NCI-H2227 treated with DMSO at 0.1 percent for 48 hours (cell line): ENCODE measurements at regions not wholly inside any gene's neighbourhood (a gene's known extent, or its start where the extent isn't known, plus 50 kb on each side); places are given as distances from the start of the nearest gene placed in this dataset.
"Not testable (repeated sequence)": the region's sequence is repeated elsewhere in the genome, so short reads cannot be mapped to it uniquely, and the experiment has no call there.

ENCODE experiments used
- DNase-seq: peaks from one replicate; lab custom pipeline; 2025; lab: John Stamatoyannopoulos, UW

DNA sequence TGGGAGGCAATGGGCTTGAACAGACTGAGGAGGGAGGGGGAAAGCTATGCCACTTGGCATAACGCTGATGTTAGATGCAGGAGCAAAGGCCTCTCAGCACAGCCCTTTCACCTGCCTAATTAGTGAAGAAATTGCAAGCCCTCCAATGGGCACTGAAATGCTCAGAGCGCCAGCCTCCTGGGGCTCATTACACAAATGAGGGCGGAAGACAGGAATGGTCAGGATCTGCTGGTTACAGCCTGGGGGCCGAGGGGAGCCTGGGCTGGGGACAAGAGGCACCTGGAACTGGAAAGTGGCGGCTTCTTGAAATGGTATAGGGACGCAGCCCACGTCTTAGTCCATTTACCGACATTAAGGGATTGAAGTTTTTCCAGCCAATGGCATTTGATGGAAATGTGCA, 50.2 kb upstream of the PLET1 start:
- no peak for DNase-seq

DNA sequence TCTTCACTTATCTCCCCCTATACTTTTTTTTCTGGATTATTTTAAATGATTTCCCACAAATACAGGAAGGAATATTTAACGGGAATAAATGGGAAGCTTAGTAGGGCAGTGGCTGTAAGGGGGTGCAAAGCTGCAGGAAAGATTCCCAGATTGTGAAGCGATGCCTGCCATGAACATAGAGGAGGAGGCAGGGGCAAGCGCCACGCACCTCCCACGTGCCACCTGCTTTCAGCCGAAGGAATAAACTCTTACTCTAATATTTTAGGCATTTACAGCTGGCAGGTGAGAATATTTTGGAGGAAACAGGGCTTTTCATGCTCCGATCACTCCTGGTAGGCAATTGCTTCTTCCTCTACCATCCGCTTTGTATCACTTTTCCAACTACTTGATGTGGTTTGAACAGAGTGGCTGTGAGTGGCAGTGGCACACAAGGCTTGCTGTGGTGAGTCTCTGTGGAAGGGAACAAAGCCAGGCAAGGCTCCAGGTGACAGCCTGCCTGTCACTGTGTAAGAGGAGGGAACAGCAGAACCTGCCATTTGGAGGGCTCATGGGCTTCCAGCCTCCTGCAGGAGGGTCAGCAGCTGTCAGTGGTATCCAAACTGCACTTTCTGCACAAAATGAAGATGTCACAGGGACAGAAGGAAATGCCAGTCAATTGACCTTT, 54.5 kb upstream of the PLET1 start:
- DNase-seq: no peak

DNA sequence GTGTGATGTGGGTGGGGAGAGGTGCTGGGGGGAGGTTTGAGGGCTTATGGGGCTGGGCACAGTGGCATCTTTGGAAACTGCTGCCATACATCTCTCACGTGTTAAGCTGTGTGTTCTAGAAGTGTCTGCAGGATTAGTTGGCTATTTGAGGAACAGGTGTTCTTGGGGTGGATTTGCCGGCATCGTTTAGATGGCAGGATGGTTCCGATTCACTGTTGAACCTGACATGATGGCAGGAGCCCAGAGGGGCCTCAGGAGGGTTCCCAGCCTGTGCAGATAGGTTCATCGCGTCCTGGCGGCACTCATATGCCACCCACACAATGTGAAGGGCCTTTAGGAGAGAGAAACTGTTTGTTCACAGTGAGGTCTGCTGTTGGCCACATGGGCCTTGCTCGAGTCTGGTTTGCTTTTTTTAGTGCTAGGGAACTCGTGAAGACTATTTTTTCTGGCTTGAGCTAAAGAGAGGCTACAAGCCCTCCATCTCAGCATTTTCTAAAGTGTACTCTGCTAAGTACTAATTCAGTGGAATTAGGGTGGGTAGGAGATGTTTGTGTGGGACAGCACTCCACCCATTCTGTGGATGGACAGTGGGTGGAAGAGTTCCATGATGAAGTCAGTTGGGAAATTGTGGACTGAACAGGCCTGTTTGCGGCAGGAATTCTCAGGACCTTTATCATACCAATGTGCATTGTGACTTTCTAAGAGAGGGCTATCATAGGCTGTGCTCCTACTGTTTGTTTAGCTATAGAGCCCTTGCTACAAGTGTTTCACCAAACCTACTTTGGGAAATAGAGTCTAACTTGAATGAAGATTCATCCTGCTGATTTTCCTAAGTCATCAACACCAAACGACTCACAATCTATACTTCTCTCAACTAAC, 55.4 kb upstream of the PLET1 start:
- no peak for DNase-seq

DNA sequence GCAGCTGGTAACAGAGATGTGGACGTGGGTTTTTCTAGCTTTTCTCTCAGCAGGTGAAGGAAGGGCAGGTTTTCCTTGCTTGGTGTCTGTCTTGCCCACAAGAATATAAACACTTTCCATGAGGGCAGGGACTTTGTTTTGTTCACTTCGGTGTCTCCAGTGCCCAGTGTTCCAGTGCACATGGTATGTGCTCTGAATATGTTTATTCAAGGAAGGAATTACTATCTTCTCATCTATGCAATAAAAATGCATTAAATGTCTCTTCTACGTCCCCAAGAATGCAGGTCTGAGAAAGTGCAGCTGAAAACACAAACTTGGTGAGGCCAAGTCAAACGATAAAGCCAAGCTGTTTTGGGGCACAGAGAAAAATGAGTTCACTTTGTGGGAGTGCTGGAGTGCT, 56.3 kb upstream of the PLET1 start:
- DNase-seq: no peak

DNA sequence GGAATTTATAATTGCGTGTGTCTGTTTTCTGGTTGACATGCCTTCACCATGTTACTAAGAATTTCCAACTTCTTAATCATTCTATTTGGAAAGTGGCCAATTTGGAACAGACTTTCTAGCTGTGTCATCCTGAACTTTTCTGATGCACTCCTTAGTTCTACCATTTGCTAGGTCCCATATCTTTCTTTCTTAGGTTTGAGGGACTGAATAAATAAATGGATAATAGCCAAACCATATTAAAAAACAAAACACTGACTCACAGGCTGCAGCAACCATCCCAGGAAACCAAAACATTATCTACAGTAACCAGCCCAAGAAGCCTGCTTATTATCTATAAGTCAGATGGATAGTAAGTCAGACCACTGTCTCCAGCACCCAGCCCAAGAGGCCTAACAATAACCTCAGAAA, 57.5 kb upstream of the PLET1 start:
- DNase-seq: no peak

DNA sequence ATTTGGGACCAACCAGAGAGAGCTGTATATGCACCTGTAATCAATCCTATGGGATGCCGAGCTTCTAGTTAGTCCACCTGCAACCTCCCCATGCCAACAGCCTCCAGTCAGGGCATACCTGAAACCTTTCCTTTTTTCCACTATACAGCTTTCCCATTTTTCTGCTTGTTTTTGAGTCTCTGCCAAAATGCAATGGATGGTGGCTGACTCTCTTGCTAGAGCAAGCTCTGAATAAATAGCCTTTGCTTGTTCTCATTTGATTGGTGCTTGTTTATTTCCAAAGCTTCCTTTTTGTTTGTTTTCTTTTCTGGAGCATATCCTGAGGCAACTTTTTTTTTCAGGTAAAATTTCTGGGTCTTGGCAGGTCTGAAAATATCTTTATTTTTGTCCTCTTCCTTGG, 58.0 kb upstream of the PLET1 start:
- no peak for DNase-seq

DNA sequence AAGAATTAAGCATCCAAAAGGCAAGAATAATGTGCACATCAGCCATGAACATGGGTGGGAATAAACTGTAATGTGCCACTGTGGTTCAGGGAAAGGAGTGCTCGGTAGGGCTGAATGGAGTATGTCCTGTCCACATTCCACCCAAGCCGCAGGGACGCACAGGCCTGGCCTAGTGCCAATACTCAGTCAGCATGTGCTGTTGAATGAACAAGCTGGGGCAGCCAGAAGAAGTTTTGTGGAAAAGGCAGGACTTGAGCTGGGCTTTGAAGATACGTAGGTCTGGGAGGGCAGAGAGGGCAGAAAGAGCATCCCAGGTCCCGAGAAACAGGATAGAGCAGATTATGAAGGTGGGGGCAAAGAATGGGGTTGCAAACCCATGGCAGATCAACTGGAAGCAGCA, 60.0 kb upstream of the PLET1 start:
- no peak for DNase-seq

DNA sequence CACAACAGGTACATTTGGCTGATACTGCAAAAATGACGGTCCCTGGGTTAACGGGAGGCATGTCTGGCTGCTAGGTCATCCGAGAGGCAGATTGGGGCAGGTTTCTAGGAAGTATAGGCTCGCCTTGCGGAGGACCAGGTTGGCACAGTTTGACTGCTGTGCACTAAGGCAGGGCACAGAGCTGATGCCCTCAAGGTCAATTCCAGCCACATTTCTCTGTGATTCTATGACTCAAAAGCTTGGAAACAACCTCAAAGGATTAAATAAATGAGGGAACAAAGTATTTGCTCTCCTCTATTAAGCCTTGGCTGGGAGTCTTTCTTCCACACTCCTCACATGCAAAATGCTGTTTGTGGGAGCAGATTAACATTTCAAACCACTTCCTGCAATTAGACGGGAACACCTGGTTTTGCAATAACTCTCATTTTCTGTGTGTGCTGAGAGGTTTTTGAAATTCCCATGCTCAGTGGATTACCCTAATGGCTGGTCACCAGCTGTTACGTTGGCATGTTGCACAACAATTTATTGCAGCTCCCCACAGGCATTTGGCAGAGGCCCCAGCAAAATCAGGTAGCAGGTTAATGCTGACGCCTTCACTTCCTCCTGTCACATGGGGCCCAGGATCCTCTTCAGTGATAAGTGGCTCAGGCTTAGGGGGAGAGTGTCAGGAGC, 61.0 kb upstream of the PLET1 start:
- peak; percentile 41 for DNase-seq

DNA sequence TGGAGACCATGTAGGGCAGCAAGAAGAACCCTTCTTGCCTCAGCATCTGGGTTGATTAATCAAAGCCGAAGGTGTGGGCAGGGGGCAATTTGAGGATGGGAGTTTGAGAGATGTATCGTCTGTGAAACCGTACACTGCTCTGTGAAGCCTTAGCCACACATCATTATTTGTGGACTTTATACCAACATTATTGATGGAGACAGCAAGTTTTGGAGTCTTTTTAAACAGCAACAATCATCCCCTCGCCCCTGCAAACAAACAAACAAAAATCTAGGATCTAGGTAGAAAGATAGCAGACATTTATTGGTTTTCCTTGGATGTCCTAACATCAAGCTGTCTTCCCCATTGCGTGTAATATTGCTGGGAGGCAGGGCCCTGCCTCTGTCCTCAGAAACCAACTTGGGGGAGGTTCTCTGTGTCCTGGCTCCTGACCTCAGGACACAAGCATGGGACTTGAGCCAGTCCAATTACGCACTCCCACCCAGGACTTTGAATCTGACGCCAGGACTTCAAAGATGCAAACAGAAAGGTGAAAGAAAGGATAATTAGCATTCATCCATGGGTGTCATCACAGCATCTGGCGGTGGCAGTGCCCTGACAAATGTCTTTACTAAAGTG, 61.6 kb upstream of the PLET1 start:
- no peak for DNase-seq

DNA sequence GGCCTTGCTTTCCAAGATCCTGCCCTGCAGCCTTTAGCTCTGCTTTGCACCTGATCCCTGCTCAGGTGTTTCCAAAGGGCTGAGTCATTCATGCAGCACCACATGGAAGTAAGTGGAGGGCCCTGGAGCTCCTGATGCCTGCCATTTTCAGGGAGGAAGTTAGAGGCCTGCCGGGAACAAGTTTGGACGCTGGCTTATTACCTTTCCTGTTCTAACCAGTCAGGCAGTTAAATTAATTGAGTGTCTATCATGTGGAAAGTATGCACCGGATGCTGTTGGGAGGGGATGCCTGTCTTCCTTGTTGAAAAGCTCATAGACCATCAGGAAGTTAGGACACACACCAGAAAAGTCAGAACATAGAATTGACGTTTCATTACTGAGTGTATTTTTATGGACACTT, 73.7 kb upstream of the PLET1 start:
- no peak for DNase-seq

DNA sequence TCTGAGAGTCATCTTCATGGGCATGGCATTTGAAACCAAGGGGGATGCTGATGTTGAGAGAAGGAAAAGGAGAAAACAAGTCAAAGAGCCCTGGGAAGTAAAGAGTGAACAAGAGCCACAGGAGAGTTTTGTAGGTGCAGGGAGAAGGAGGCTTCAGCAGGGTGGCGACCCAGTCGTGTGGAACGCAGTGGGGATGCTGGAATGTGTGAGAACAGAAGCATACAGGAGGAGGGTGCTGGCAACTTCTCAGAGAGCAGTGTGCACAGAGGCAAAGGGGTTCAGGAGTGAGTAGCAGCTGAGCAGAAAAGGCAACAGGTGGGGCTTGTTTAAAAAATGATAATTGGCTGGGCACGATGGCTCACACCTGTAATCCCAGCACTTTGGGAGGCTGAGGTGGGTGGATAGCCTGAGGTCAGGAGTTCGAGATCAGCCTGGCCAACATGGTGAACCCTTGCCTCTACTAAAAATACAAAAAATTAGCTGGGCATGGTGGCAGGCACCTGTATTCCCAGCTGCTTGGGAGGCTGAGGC, 75.8 kb upstream of the PLET1 start:
- no peak for DNase-seq

DNA sequence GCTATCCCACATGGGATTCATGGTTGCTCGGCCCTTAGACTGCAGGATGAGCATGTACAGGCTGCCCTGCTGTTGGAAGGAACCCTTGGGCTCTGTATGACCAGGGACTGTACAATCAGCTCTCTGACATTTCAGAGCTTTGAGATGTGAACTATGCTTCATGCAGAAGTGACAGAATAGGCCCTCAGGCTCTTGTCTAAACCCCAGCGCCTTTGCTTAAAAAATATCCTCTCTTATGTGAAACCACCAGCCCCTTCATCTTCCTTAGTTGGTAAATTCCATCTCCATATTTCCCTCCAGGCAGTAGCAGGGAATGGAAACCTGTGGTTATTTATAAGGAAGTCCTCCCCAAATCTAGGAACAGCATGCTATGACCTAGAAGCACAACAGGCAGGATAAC, 78.9 kb upstream of the PLET1 start:
- DNase-seq: no peak

DNA sequence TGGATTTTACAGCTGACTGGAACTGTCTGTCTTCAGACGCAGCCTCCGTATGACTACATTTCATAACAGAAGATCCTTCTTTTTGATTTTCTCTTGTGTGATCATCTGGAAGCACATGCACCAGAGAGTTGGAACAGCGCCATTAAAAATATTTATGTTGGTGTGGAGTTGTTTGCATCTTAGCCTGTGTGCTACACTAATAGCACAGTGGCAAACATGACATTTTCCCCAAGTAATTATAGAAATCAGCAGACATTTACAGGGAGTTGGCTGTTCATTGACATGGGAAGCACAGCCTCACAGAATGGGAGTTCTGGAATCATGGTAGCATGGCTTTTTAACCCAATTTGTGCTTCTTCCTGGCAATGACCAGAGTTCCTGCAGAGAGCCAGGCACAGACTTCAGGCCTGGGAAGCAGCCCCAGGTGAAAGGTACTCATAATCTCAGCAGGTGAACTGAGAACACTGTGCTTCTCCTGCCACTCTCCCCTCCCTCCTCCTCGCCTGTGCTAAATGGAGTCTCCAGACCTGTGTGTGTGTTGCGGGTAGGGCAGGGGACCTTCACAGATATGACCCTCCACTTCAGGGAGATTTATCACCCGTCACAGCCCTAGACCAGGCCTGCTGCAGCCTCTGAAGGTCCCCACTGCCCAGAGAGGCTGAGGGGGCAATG, 82.8 kb upstream of the PLET1 start:
- DNase-seq: peak; percentile 26

DNA sequence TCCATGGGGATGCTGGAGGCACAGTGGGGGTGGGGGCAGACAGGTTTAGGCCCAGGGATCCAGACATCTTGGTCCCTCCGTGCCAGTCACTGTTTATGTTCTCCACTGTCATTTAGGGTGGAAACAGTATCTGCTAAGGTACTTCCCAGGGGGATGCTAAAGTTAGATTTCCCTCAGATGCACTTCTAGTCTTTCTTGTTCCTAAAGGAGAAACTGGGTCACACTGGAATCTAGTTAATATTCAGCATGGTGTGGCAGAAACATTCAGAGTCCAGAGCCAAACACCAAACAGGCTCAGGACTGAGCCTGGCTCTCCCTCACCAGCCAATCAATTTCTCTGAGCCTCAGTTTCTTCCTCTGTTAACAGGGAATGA, 83.4 kb upstream of the PLET1 start:
- DNase-seq: no peak

DNA sequence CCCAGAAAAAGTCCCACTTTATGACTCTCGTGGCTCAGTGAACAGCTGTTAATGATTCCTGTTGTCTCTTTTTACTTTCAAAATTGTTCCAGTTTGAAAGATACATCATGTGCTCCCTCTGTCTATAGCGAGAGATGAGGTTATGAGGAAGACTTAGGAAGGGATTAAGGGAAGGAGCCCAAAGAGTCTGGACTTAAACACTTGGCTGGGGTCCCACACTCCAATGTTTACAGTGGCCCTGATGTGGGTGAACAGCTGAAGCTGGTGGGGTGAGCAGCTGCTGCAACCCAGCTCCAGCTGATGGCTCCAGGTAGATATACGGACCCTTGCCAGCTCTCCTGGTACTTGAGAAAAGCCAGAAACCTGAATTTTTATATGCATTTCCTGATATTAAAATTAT, 84.5 kb upstream of the PLET1 start:
- no peak for DNase-seq

DNA sequence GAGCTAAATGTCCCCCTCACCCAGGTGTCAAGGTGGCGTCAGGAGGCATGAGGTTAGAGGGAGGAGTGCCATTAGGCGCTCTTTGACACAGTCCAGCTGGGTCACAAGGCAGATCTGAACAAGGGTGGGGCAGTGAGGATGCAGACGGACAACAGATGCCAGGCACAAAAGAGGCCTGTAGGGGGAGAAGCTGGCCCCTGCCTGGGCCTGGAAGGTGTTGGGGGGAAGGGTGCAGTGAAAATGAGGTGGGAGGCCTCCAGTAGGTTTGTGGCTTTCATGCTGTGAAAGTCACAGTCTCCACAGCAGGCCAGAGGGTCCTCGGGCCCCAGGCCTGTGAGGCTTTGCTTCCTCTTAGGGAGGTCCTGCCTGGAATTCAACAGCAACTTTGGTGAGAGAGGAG, 85.0 kb upstream of the PLET1 start:
- DNase-seq: no peak

DNA sequence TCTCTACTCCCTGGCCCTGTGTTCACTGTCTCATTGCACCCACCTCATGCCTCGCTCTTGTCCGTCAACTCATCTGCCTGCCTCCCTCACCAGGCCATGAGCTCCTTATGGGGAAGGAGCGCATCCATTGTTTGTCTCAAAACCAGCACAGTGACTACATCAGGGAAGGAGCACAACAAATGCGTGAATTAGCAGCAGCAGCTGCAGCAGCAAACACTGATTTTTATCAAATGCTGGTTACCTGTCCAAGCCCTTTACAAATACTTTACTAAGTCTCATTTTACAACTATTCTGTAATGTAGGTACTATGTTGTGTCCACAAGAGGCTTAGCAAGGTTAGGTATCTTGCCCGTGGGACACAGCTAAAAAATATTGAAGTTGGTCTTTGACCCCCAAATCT, 85.9 kb upstream of the PLET1 start:
- DNase-seq: no peak

DNA sequence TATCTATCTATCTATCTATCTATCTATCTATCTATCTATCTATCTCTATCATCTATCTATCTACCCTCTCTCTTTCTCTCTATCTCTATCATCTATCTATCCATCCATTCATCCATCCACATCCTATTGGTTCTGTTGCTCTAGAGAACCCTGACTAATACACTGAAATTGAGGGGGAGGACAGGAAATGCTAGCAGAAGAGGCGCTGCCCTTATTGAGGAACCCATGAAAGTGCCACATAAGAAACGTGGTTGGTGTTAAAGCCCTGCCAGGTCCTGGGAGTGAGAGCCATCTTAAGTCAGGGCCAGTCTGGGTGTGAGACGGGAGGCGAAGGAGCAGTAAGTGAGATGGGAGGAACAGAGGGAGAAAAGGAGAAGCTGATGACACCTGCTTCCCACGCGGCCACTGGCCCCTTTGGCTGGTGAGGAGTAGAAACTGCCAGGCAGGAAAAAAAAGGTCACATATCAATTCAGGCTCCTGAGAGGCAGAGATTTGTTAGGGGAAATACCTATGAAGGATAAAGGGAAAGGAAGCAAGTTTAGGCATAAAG, 87.9 kb upstream of the PLET1 start:
- no peak for DNase-seq

DNA sequence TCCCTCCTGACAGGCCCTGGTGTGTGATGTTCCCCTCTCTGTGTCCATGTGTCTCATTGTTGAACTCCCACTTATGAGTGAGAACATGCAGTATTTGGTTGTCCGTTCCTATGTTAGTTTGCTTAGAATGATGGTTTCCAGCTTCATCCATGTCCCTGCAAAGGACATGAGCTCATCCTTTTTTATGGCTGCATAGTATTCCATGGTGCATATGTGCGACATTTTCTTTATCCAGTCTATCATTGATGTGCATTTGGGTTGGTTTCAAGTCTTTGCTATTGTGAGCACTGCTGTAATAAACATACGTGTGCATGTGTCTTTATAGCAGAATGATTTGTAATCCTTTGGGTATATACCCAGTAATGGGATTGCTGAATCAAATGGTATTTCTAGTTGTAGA, 90.8 kb upstream of the PLET1 start:
- not testable (repeated sequence) for DNase-seq

DNA sequence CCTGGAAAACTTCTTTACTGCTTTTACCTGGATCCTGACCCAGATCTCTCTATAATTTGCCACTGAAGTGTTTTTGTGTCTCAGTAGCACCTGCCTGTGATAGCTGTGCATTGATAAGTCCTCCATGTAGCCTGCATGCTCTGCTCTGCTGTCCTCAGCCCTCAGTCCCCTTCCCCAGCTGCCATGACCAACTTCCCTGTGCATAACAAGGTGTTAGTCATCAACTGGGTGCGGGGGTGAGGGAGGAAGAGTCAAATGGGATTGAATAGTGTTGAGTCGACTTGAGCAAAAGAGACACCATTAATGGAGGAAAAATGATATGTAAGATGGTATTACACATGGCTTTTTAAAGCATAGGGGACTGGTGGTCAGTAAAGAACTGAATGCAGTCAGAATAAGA, 92.2 kb upstream of the PLET1 start:
- no peak for DNase-seq

DNA sequence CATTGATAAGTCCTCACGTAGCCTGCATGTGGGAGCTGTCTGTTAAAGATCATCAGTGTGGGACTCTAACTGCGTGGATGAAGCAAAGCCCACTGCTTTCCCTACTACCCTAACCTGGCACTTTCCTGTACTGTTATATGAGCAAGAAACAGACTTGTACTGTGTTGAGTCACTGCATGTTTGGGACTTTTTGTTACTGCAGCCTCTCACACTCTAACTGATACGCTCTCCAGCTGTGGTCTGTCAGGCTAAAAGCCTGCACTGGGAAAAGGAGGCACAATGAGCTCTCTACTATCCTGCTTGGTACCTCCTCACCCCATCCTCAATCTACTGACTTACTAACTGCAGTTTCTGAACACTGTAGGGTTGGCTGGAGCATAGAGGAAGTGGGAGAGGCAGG, 93.7 kb upstream of the PLET1 start:
- DNase-seq: no peak

DNA sequence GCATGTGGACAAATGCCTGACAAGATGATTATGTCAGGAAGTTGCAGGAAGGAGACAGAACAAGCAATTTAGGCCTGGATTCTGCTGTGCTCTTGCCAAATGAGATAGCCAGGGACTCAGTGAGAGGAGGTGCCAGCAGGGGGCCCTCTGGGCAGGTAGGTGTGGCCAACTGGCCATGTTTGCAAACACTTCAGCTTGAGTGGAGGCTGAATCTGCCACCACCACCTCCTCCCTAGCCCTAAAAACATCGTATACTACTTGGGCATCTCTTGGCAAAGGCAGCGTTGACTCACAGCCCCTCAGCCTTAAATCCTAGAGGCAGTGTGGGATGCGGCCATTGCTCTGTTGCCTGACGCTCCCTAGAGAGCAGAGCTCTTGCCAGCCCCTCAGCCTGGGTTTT, 95.1 kb upstream of the PLET1 start:
- DNase-seq: peak; percentile 37
